GM23338 (cell line): ENCODE measurements at regions not wholly inside any gene's neighbourhood (a gene's known extent, or its start where the extent isn't known, plus 50 kb on each side); places are given as distances from the start of the nearest gene placed in this dataset.

Experiments used
- ATAC-seq: fragments of 200-7000 bp; cut with Tn5 transposase; 3 replicates; pipeline ENCODE4 v1.9.1; 2020
- DNase-seq: peaks from one replicate; pipeline ENCODE4 v3.0.0-alpha.2; 2015; ENCODE audit warnings: low spot score
- H2AFZ ChIP-seq: fragments of 200-600 bp; sonication (generic); 2 replicates; pipeline ENCODE4 v1.8.0; 2016; ENCODE audit warnings: antibody characterized with exemption, mild to moderate bottlenecking, moderate library complexity
- H3F3A ChIP-seq: fragments of 200-600 bp; sonication (generic); replicated peaks from 2 replicates; pipeline ENCODE4 v1.8.0; 2017; ENCODE audit warnings: antibody characterized with exemption, mixed run types, low read depth
- H3K27ac ChIP-seq: fragments of 200-600 bp; sonication (generic); 2 replicates; pipeline ENCODE4 v1.6.1; 2016; ENCODE audit warnings: low read depth
- H3K27me3 ChIP-seq: fragments of 200-600 bp; sonication (generic); 2 replicates; pipeline ENCODE4 v1.8.0; 2016; ENCODE audit warnings: mild to moderate bottlenecking, mixed run types, moderate library complexity; ENCODE audit not compliant: insufficient read depth
- H3K36me3 ChIP-seq: fragments of 200-600 bp; sonication (generic); 2 replicates; pipeline ENCODE4 v1.8.0; 2016; ENCODE audit warnings: mild to moderate bottlenecking; ENCODE audit not compliant: insufficient read depth
- H3K4me1 ChIP-seq: fragments of 200-600 bp; sonication (generic); 2 replicates; pipeline ENCODE4 v1.8.0; 2016; ENCODE audit warnings: mild to moderate bottlenecking, moderate library complexity; ENCODE audit not compliant: insufficient read depth
- H3K4me2 ChIP-seq: fragments of 200-600 bp; sonication (generic); 2 replicates; pipeline ENCODE4 v1.7.1; 2017; ENCODE audit warnings: mixed run types
- H3K4me3 ChIP-seq: fragments of 200-600 bp; sonication (generic); 2 replicates; pipeline ENCODE4 v1.6.1; 2016; ENCODE audit warnings: mixed run types
- H3K79me2 ChIP-seq: fragments of 200-600 bp; sonication (generic); replicated peaks from 2 replicates; pipeline ENCODE4 v1.8.0; 2017; ENCODE audit warnings: mild to moderate bottlenecking; ENCODE audit not compliant: insufficient read depth
- H3K9me2 ChIP-seq: fragments of 200-600 bp; sonication (generic); 2 replicates; pipeline ENCODE4 v1.8.0; 2017; ENCODE audit not compliant: insufficient read depth
- H4K20me1 ChIP-seq: fragments of 200-600 bp; sonication (generic); replicated peaks from 2 replicates; pipeline ENCODE4 v1.8.0; 2017; ENCODE audit warnings: mild to moderate bottlenecking; ENCODE audit not compliant: insufficient read depth
- H3K27ac Mint-ChIP-seq: 2 replicates; pipeline ENCODE4 v1.8.0; 2020; ENCODE audit warnings: inconsistent platforms, mild to moderate bottlenecking, moderate library complexity, mixed read lengths
- H3K27me3 Mint-ChIP-seq: 3 replicates; pipeline ENCODE4 v1.8.0; 2022; ENCODE audit warnings: low read depth, mild to moderate bottlenecking, moderate library complexity, mixed read lengths, inconsistent platforms; ENCODE audit not compliant: insufficient read depth, poor library complexity
- H3K36me3 Mint-ChIP-seq: 3 replicates; pipeline ENCODE4 v1.8.0; 2021; ENCODE audit warnings: low read depth, mild to moderate bottlenecking, inconsistent platforms, moderate library complexity, mixed read lengths
- H3K4me1 Mint-ChIP-seq: 3 replicates; pipeline ENCODE4 v1.8.0; 2020; ENCODE audit warnings: mild to moderate bottlenecking, inconsistent platforms, mixed read lengths
- H3K4me3 Mint-ChIP-seq: 3 replicates; pipeline ENCODE4 v1.8.0; 2021; ENCODE audit warnings: moderate library complexity, mild to moderate bottlenecking, inconsistent platforms, mixed read lengths
- H3K9me3 Mint-ChIP-seq: 3 replicates; pipeline ENCODE4 v1.8.0; 2020; ENCODE audit warnings: moderate library complexity, mild to moderate bottlenecking, inconsistent platforms, mixed read lengths
- CREB1 ChIP-seq: fragments of 250-450 bp; sonication (Bioruptor Pico); IDR thresholded peaks from 2 replicates; pipeline ENCODE4 v1.5.0; 2020; ENCODE audit warnings: low read depth, mild to moderate bottlenecking, moderate library complexity
- CTCF ChIP-seq, 2 experiments: fragments of 200-600 bp in 1 of 2; sonication (generic) in 1 of 2; conservative IDR thresholded peaks; 2 replicates each; pipeline versions ENCODE4 v1.5.1 to v1.6.1; 2016 to 2017; ENCODE audit warnings: antibody characterized with exemption in 2 of 2, low read depth in 2 of 2, mild to moderate bottlenecking in 2 of 2, moderate library complexity in 1 of 2
- ETS1 ChIP-seq: IDR thresholded peaks from 2 replicates; pipeline ENCODE4 v1.6.1; 2016; ENCODE audit warnings: antibody characterized with exemption
- EZH2 ChIP-seq: fragments of 200-600 bp; sonication (generic); IDR thresholded peaks from one replicate; pipeline ENCODE4 v1.8.0; 2017; ENCODE audit warnings: antibody characterized with exemption, mild to moderate bottlenecking, low read depth; ENCODE audit not compliant: unreplicated experiment
- EZH2phosphoT487 ChIP-seq: fragments of 200-600 bp; sonication (generic); IDR thresholded peaks from one replicate; pipeline ENCODE4 v1.8.1; 2018; ENCODE audit warnings: antibody characterized with exemption; ENCODE audit not compliant: unreplicated experiment
- JUNB ChIP-seq: IDR thresholded peaks from one replicate; pipeline ENCODE4 v1.6.1; 2016; ENCODE audit warnings: antibody characterized with exemption; ENCODE audit not compliant: unreplicated experiment
- NANOG ChIP-seq: IDR thresholded peaks from 2 replicates; pipeline ENCODE4 v1.6.1; 2016; ENCODE audit warnings: antibody characterized with exemption, borderline replicate concordance
- POLR2AphosphoS5 ChIP-seq: IDR thresholded peaks from 2 replicates; pipeline ENCODE4 v1.6.1; 2016; ENCODE audit warnings: antibody characterized with exemption, low read depth
- STAT1 ChIP-seq: IDR thresholded peaks from one replicate; pipeline ENCODE4 v1.6.1; 2016; ENCODE audit warnings: antibody characterized with exemption; ENCODE audit not compliant: unreplicated experiment
- ZNF114 ChIP-seq: fragments of 250-450 bp; sonication (Bioruptor Pico); IDR thresholded peaks from 2 replicates; pipeline ENCODE4 v1.5.0; 2020; ENCODE audit warnings: mild to moderate bottlenecking, moderate library complexity
- ZNF331 ChIP-seq: fragments of 250-450 bp; sonication (Bioruptor Pico); IDR thresholded peaks from 2 replicates; pipeline ENCODE4 v1.5.0; 2020; ENCODE audit warnings: low read depth, mild to moderate bottlenecking, moderate library complexity
- ZNF462 ChIP-seq: fragments of 250-450 bp; sonication (Bioruptor Pico); IDR thresholded peaks from 2 replicates; pipeline ENCODE4 v1.5.0; 2020; ENCODE audit warnings: mild to moderate bottlenecking, moderate library complexity
- TF ChIP-seq, protein P1 (sequence below): IDR thresholded peaks from one replicate; pipeline ENCODE4 v1.6.1; 2018; ENCODE audit warnings: antibody characterized with exemption; ENCODE audit not compliant: unreplicated experiment

DNA sequence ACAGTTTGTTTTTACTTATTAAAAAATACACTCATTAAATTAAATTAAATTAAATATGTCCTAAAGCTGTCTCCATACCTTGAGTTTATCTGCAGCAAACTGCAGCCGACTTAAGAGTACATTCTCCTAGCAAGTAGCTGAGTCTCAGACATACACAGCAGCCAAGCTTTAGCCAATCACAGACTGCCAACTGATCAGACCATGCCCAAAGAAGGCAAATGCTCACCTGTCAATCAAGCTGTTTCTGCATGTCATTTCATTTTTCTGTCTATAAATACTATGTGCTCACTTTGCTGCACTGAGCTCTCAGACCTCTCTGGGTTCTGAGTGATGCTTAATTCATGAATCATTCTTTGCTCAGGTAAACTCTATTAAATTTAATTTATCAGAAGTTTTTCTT lies 280.9 kb upstream of the EPHA5 start:
- no peak overlapping the region for H3K27ac Mint-ChIP-seq
- no peaks in the 10 kb centered on the region for H4K20me1 ChIP-seq
- H3K27me3 Mint-ChIP-seq, result no peaks in the 10 kb centered on the region
- H2AFZ ChIP-seq, result no peak overlapping the region
- H3K36me3 ChIP-seq, result no peaks in the 10 kb centered on the region
- no peaks in the 10 kb centered on the region for H3K79me2 ChIP-seq
- ATAC-seq, result no peak
- no peak overlapping the region for H3K4me3 ChIP-seq
- no peaks in the 10 kb centered on the region for H3K27me3 ChIP-seq
- no peaks in the 10 kb centered on the region; the same call in 1 of the 2 replicates for H3K4me1 ChIP-seq
- peaks cover 3% of the 10 kb centered on the region; the same call in 1 of the 3 replicates for H3K4me1 Mint-ChIP-seq
- no peaks in the 10 kb centered on the region for H3K36me3 Mint-ChIP-seq
- no peaks in the 10 kb centered on the region for H3K9me2 ChIP-seq
- no peaks in the 10 kb centered on the region for H3F3A ChIP-seq
- no peaks in the 10 kb centered on the region for H3K9me3 Mint-ChIP-seq
- H3K27ac ChIP-seq, result no peak overlapping the region
- H3K4me2 ChIP-seq, result no peak overlapping the region
- no peak overlapping the region for H3K4me3 Mint-ChIP-seq
- DNase-seq, result no peak
- TF ChIP-seq ZNF462 (CRISPR knock-in tag), result no peak
- TF ChIP-seq POLR2AphosphoS5, result no peak
- TF ChIP-seq ETS1, result no peak
- no peak for TF ChIP-seq EZH2phosphoT487
- no peak for TF ChIP-seq STAT1
- no peak for TF ChIP-seq JUNB
- TF ChIP-seq, protein P1, sequence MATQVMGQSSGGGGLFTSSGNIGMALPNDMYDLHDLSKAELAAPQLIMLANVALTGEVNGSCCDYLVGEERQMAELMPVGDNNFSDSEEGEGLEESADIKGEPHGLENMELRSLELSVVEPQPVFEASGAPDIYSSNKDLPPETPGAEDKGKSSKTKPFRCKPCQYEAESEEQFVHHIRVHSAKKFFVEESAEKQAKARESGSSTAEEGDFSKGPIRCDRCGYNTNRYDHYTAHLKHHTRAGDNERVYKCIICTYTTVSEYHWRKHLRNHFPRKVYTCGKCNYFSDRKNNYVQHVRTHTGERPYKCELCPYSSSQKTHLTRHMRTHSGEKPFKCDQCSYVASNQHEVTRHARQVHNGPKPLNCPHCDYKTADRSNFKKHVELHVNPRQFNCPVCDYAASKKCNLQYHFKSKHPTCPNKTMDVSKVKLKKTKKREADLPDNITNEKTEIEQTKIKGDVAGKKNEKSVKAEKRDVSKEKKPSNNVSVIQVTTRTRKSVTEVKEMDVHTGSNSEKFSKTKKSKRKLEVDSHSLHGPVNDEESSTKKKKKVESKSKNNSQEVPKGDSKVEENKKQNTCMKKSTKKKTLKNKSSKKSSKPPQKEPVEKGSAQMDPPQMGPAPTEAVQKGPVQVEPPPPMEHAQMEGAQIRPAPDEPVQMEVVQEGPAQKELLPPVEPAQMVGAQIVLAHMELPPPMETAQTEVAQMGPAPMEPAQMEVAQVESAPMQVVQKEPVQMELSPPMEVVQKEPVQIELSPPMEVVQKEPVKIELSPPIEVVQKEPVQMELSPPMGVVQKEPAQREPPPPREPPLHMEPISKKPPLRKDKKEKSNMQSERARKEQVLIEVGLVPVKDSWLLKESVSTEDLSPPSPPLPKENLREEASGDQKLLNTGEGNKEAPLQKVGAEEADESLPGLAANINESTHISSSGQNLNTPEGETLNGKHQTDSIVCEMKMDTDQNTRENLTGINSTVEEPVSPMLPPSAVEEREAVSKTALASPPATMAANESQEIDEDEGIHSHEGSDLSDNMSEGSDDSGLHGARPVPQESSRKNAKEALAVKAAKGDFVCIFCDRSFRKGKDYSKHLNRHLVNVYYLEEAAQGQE, result no peak
- no peak for TF ChIP-seq NANOG
- no peak for TF ChIP-seq CREB1 (CRISPR knock-in tag)
- no peak for TF ChIP-seq ZNF114 (CRISPR knock-in tag)
- no peak for TF ChIP-seq EZH2
- TF ChIP-seq CTCF (conservative IDR thresholded peaks at IDR 0.05; ENCODE audit: low read depth in 2 of 2), result no peak
- TF ChIP-seq ZNF331 (CRISPR knock-in tag), result no peak
